ENCODE measurements at regions not wholly inside any gene's neighbourhood (a gene's known extent, or its start where the extent isn't known, plus 50 kb on each side); places are given as distances from the start of the nearest gene placed in this dataset.

GRCh38 chr1:67991546-67991945 lies 58.9 kb downstream of the DIRAS3 start:
- H3K4me3 ChIP-seq (ENCODE audit: low read depth, low read length): no peak overlapping the region
- DNase-seq (ENCODE audit: low read depth): no peak
- no peak for TF ChIP-seq CTCF (IDR thresholded peaks at IDR 0.05; ENCODE audit: control insufficient read depth, extremely low read depth, insufficient read depth)

- no peak overlapping the region for H3K4me3 ChIP-seq (ENCODE audit: low read depth, low read length)
- no peak for DNase-seq (ENCODE audit: low read depth)
- TF ChIP-seq CTCF (IDR thresholded peaks at IDR 0.05; ENCODE audit: control insufficient read depth, extremely low read depth, insufficient read depth): no peak
Measured at GRCh38 chr1:67988066-67988465, 62.4 kb downstream of the DIRAS3 start.

DNA sequence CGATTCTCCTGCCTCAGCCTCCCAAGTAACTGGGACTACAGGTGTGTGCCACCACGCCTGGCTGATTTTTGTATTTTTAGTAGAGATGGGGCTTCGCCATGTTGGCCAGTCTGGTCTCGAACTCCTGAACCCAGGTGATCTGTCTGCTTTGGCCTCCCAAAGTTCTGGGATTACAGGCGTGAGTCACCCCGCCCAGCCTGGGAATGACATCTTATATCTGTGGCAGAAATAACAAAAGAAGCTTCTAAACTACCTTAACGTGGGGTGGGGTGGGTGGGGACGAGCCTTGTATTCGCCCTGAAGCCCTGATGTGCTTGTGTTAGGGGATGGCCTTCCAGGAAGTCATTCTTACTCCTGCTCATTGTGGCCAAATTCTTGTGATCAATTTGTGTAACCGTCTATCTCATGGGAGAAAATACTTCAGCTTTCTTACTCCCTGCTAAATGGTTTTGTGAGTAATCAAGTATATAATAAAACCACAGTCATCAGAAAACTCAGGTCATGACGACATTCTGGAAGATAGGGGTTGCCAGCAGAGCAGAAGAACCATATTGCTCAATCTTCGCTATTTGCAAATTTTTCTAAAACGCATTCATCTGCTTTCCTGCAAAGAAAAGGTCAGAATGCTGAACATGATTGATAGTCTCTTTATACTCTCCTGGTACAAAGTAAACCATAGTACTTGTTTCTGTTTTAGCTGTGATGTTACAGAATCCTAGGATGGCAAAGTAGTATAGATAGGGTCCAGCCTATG lies 63.2 kb downstream of the DIRAS3 start:
- no peak for TF ChIP-seq CTCF (IDR thresholded peaks at IDR 0.05; ENCODE audit: control insufficient read depth, extremely low read depth, insufficient read depth)

DNA sequence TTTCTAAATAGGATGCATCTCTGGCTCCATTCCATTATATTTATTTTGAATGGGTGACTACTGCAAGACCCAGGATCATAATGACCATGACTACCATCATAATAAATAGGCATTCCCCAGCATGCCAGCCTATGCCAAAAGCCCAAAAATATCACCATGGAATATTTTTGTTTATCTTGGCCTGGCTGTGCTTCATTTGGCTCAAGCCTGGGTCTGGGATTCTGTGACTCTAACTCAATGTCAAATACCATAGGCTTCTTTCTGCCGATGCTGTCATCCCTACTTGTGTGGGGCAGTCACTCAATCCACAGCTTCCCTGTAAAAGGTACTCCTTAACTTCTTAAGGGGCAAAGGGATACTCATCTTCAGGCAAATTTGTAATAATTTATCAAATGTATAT lies 66.6 kb downstream of the DIRAS3 start:
- no peak for TF ChIP-seq CTCF (IDR thresholded peaks at IDR 0.05; ENCODE audit: control insufficient read depth, extremely low read depth, insufficient read depth)
- DNase-seq (ENCODE audit: low read depth): no peak

More for the DNA sequence above, 63.2 kb downstream of the DIRAS3 start:
- H3K4me3 ChIP-seq (ENCODE audit: low read depth, low read length): no peak overlapping the region
- no peak for DNase-seq (ENCODE audit: low read depth)

DNA sequence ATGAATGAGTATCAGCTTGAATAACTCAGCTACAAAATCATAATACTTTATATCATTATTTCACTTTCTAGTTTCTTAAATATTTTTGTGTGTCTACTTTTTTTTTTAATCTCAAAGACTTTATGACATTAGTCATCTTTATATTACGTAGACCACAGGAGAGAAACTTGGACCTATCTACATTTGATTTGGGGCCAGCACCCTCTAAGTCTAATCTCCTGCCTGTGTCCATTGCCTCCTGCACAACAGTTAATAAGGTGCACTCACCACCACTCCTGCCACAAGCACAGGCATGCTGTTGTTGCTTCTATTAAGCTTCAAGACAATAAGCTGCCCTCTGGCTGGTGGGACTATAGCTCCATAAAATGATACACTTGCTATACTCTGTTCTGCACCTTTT lies 70.4 kb downstream of the DIRAS3 start:
- TF ChIP-seq CTCF (IDR thresholded peaks at IDR 0.05; ENCODE audit: control insufficient read depth, extremely low read depth, insufficient read depth): no peak
- DNase-seq (ENCODE audit: low read depth): no peak
- no peak overlapping the region for H3K4me3 ChIP-seq (ENCODE audit: low read depth, low read length)

More for the DNA sequence above, 66.6 kb downstream of the DIRAS3 start:
- no peak overlapping the region for H3K4me3 ChIP-seq (ENCODE audit: low read depth, low read length)

GRCh38 chr1:67979532-67979931 lies 70.9 kb downstream of the DIRAS3 start:
- DNase-seq (ENCODE audit: low read depth): no peak
- H3K4me3 ChIP-seq (ENCODE audit: low read depth, low read length): no peak overlapping the region
- TF ChIP-seq CTCF (IDR thresholded peaks at IDR 0.05; ENCODE audit: control insufficient read depth, extremely low read depth, insufficient read depth): no peak
